Endothelial cell of umbilical vein (primary cell): ENCODE measurements at regions not wholly inside any gene's neighbourhood (a gene's known extent, or its start where the extent isn't known, plus 50 kb on each side); places are given as distances from the start of the nearest gene placed in this dataset.

Experiments
- CTCF ChIP-seq, 2 donors: IDR thresholded peaks; 1 replicate in 1 of 2; 2 replicates in 1 of 2; pipeline ENCODE4 v1.5.1; 2011; ENCODE audit warnings: low read length in 2 of 2, mild to moderate bottlenecking in 2 of 2, moderate library complexity in 2 of 2, control low read depth in 1 of 2, inconsistent platforms in 1 of 2, low read depth in 1 of 2; ENCODE audit not compliant: insufficient read depth in 1 of 2; ENCODE audit errors: extremely low read depth in 1 of 2
- FOS ChIP-seq: IDR thresholded peaks from 2 replicates; pipeline ENCODE4 v1.6.1; 2011; ENCODE audit warnings: mild to moderate bottlenecking, low read length, moderate library complexity, borderline replicate concordance; ENCODE audit not compliant: insufficient read depth
- MAX ChIP-seq: IDR thresholded peaks from 2 replicates; pipeline ENCODE4 v1.6.1; 2011; ENCODE audit not compliant: insufficient read depth, insufficient read length
- POLR2A ChIP-seq: IDR thresholded peaks from 2 replicates; pipeline ENCODE4 v1.6.1; 2012; ENCODE audit warnings: low read depth, mild to moderate bottlenecking, control low read depth, low read length
- POLR2AphosphoS5 ChIP-seq: IDR thresholded peaks from 2 replicates; pipeline ENCODE4 v1.6.1; 2012; ENCODE audit warnings: low read depth, mild to moderate bottlenecking, control low read depth, low read length, moderate library complexity; ENCODE audit not compliant: insufficient read depth

- no peak for TF ChIP-seq CTCF (IDR thresholded peaks at IDR 0.05; ENCODE audit: extremely low read depth in 1 of 2, insufficient read depth in 1 of 2, low read depth in 1 of 2, low read length in 2 of 2)
- no peak for TF ChIP-seq MAX
- TF ChIP-seq FOS = no peak
- no peak for TF ChIP-seq POLR2AphosphoS5
- TF ChIP-seq POLR2A = no peak
Measured at GRCh38 chr6:159446340-159446739, 246.7 kb downstream of the SOD2 start.
